ENCODE measurements at regions not wholly inside any gene's neighbourhood (a gene's known extent, or its start where the extent isn't known, plus 50 kb on each side); places are given as distances from the start of the nearest gene placed in this dataset.

DNA sequence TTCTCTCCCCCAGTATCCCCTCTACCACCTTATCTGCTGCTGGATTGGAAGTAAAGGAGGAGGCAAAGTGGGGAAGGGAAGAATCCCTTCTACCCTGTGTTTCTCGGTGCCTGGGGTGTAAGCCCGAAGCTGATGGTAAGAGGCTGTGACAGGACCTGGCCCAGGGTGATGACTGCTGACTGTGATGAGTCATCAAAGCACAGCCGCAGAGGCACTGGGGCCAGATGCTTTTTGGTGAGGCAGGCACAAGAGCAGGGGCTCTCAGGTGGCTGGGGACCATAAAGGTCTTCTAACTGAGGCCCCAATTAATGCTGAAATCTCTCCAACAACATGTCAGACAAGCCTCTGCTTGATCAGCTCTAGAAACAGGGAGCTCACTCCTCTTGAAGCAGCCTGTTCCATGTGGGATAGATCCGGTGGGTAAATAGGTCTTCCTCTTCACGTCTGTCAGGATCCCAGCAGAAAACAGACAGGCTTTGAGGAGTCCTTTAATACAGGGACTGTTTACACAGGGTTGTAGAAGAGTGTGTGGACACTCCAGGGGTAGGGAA, 86.1 kb upstream of the PCBD1 start:
- no peaks in the 10 kb centered on the region for H3K36me3 ChIP-seq
- H3K4me1 ChIP-seq, result no peaks in the 10 kb centered on the region
- no peak overlapping the region for H3K4me3 ChIP-seq
- no peaks in the 10 kb centered on the region for H3K27me3 ChIP-seq
- intact Hi-C loops (cut with DNase I), result no loop called here
- no peak overlapping the region for H3K9ac ChIP-seq (ENCODE audit: low read depth in 2 of 2, low read length in 2 of 2)
- no peak for DNase-seq
- TF ChIP-seq, protein P1, sequence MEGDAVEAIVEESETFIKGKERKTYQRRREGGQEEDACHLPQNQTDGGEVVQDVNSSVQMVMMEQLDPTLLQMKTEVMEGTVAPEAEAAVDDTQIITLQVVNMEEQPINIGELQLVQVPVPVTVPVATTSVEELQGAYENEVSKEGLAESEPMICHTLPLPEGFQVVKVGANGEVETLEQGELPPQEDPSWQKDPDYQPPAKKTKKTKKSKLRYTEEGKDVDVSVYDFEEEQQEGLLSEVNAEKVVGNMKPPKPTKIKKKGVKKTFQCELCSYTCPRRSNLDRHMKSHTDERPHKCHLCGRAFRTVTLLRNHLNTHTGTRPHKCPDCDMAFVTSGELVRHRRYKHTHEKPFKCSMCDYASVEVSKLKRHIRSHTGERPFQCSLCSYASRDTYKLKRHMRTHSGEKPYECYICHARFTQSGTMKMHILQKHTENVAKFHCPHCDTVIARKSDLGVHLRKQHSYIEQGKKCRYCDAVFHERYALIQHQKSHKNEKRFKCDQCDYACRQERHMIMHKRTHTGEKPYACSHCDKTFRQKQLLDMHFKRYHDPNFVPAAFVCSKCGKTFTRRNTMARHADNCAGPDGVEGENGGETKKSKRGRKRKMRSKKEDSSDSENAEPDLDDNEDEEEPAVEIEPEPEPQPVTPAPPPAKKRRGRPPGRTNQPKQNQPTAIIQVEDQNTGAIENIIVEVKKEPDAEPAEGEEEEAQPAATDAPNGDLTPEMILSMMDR (IDR thresholded peaks at IDR 0.05), result no peak
- no peaks in the 10 kb centered on the region for H3K9me3 ChIP-seq
- H3K27ac ChIP-seq, result no peak overlapping the region

DNA sequence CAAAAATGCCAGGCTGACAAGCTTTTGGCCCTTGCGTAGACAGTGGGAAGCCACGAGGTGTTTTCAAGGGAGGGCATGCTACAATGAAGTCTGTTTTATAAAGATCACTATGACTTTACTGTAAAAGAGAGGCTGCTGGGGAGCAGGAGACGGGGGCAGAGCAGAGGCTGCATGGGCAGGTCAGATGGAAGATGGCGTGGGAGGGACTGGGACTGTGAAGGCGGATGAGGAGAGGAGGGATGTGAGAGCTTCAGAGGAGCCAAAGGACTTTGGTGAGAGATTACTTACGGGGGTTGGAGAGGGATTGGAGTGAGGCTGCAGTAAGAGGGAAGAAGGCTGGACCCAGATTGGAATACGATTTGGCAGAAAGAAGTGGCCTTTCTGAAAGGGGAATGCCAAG, 86.6 kb upstream of the PCBD1 start:
- no peak overlapping the region for H3K27ac ChIP-seq
- no peaks in the 10 kb centered on the region for H3K36me3 ChIP-seq
- H3K9ac ChIP-seq (ENCODE audit: low read depth in 2 of 2, low read length in 2 of 2), result no peak overlapping the region
- intact Hi-C loops (cut with DNase I), result no loop called here
- DNase-seq, result no peak
- H3K9me3 ChIP-seq, result no peaks in the 10 kb centered on the region
- TF ChIP-seq, protein P1 (IDR thresholded peaks at IDR 0.05), result no peak
- no peaks in the 10 kb centered on the region for H3K4me1 ChIP-seq
- no peak overlapping the region for H3K4me3 ChIP-seq
- no peaks in the 10 kb centered on the region for H3K27me3 ChIP-seq

- no peaks in the 10 kb centered on the region for H3K4me1 ChIP-seq
- H3K4me3 ChIP-seq, result no peak overlapping the region
- TF ChIP-seq, protein P1 (IDR thresholded peaks at IDR 0.05), result no peak
- intact Hi-C loops (cut with DNase I), result no loop called here
- no peaks in the 10 kb centered on the region for H3K36me3 ChIP-seq
- H3K9me3 ChIP-seq, result no peaks in the 10 kb centered on the region
- H3K9ac ChIP-seq (ENCODE audit: low read depth in 2 of 2, low read length in 2 of 2), result no peak overlapping the region
- no peak for DNase-seq
- H3K27me3 ChIP-seq, result no peaks in the 10 kb centered on the region
- no peak overlapping the region for H3K27ac ChIP-seq
These were observed 87.8 kb upstream of the PCBD1 start for GRCh38 chr10:70976063-70976695.

DNA sequence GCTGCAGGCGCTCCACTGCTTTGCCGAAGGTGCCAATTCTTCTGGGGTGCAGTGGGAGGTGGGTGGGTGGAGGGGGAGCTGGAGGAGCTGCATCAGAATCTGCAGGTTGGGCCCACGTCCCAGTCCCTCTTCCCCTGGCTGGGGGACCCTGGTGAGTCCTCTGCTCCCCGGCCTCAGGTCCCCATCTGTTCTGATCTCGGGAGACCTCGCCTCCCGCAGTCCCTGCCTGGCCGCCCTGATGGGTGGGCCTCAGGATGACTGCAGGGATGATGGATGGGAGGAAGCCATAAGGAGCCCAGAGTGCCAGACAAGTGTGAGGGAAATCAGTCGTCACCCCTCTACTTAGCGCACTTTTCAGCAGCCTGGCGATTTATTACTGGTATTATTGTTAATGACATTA, 89.3 kb upstream of the PCBD1 start:
- no peaks in the 10 kb centered on the region for H3K27me3 ChIP-seq
- H3K36me3 ChIP-seq, result no peaks in the 10 kb centered on the region
- no peaks in the 10 kb centered on the region for H3K9me3 ChIP-seq
- no peak overlapping the region for H3K9ac ChIP-seq (ENCODE audit: low read depth in 2 of 2, low read length in 2 of 2)
- no peak overlapping the region for H3K4me3 ChIP-seq
- H3K27ac ChIP-seq, result no peak overlapping the region
- DNase-seq, result no peak
- no peaks in the 10 kb centered on the region for H3K4me1 ChIP-seq
- TF ChIP-seq, protein P1 (IDR thresholded peaks at IDR 0.05), result no peak
- intact Hi-C loops (cut with DNase I), result no loop called here

- TF ChIP-seq, protein P1 (IDR thresholded peaks at IDR 0.05), result no peak
- Histone ChIP-seq H3K36me3 (no peaks in the 10 kb centered on the region), H3K27ac (no peak overlapping the region), H3K9ac (ENCODE audit: low read depth in 2 of 2, low read length in 2 of 2) (no peak overlapping the region), H3K9me3 (no peaks in the 10 kb centered on the region), H3K4me3 (no peak overlapping the region), H3K27me3 (no peaks in the 10 kb centered on the region), H3K4me1 (no peaks in the 10 kb centered on the region)
- DNase-seq, result no peak
- intact Hi-C loops (cut with DNase I), result no loop called here
These were observed 89.8 kb upstream of the PCBD1 start for GRCh38 chr10:70978181-70978580.

Data from colonic mucosa (tissue), 4 donors.